Thymus (tissue), 11 donors: ENCODE measurements at regions not wholly inside any gene's neighbourhood (a gene's known extent, or its start where the extent isn't known, plus 50 kb on each side); places are given as distances from the start of the nearest gene placed in this dataset.
"Not testable (repeated sequence)": the region's sequence is repeated elsewhere in the genome, so short reads cannot be mapped to it uniquely, and the experiment has no call there.

Experiments
- DNase-seq, 9 donors: peaks; one replicate each; pipeline ENCODE4 v3.0.0-alpha.2; 2013; ENCODE audit warnings: low spot score in 9 of 9, low read depth in 6 of 9, missing footprints in 1 of 9
- H3K27ac ChIP-seq, 2 donors: one replicate each; pipeline ENCODE4 v1.5.1; 2013; ENCODE audit warnings: control low read depth in 1 of 2, low read depth in 1 of 2, low read length in 1 of 2, mild to moderate bottlenecking in 1 of 2, moderate library complexity in 1 of 2
- H3K27me3 ChIP-seq, 2 donors: one replicate each; pipeline ENCODE4 v1.5.1; 2013; ENCODE audit warnings: low read length in 1 of 2; ENCODE audit not compliant: control insufficient read depth in 2 of 2, insufficient read depth in 1 of 2
- H3K36me3 ChIP-seq, 2 donors: one replicate each; pipeline ENCODE4 v1.5.1; 2013; ENCODE audit warnings: low read length in 1 of 2, mild to moderate bottlenecking in 1 of 2, moderate library complexity in 1 of 2; ENCODE audit not compliant: control insufficient read depth in 2 of 2, insufficient read depth in 2 of 2
- H3K4me1 ChIP-seq, 2 donors: one replicate each; pipeline ENCODE4 v1.5.1; 2013; ENCODE audit warnings: low read length in 2 of 2; ENCODE audit not compliant: control insufficient read depth in 2 of 2, insufficient read depth in 2 of 2
- H3K4me3 ChIP-seq, 2 donors: one replicate each; pipeline ENCODE4 v1.5.1; 2013; ENCODE audit warnings: low read length in 2 of 2, control low read depth in 1 of 2, mild to moderate bottlenecking in 1 of 2
- H3K9me3 ChIP-seq, 2 donors: one replicate each; pipeline ENCODE4 v1.5.1; 2013; ENCODE audit warnings: low read length in 1 of 2, mild to moderate bottlenecking in 1 of 2; ENCODE audit not compliant: control insufficient read depth in 2 of 2, insufficient read depth in 1 of 2
- WGBS: extraction: QIAGEN DNeasy Blood & Tissue Kit; methylation state at CpG from one replicate; pipeline ENCODE4 v1.1.7; 2013; 5-methylcytosine and 5-hydroxymethylcytosine counted together
- donor health status: healthy.

DNA sequence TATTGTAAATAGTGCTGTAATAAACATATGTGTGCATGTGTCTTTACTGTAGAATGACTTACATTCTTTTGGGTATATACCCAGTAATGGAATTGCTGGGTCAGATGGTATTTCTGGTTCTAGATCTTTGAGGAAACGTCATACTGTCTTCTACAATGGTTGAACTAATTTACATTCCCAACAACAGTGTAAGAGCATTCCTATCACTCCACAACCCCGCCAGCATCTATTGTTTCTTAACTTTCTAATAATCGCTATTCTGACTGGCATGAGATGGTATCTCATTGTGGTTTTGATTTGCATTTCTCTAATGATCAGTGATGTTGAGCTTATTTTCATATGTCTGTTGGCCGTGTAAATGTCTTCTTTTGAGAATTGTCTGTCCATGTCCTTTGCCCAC is 873.8 kb upstream of the ACVR2A start:
- H3K27ac ChIP-seq, H3K36me3 ChIP-seq, H3K4me1 ChIP-seq, DNase-seq, H3K27me3 ChIP-seq, H3K4me3 ChIP-seq, H3K9me3 ChIP-seq: not testable (repeated sequence)
- 88% methylated on average over 4 of the region's 4 CpGs for WGBS

DNA sequence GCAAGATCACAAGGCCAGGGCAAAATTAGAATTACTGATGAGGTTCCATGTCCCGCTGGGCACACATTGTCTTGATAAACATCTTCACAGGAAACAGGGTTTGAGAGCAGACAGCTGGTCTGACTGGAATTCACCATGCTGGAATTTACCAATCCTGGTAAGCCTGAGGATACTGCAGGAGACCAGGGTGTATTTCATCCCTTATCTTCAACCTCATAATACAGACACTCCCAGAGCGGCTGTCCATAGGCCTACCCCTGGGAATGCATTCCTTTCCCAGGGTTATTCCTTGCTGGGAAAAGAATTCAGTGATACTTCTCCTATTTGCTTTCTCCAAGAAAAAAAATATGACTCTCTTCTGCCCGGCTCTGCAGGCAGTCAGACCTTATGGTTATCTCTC is 875.1 kb upstream of the ACVR2A start:
- H3K27ac ChIP-seq, H3K9me3 ChIP-seq, H3K4me1 ChIP-seq, H3K4me3 ChIP-seq, H3K27me3 ChIP-seq, DNase-seq, H3K36me3 ChIP-seq: not testable (repeated sequence)
- WGBS: 88% methylated on average over 3 of the region's 3 CpGs

GRCh38 chr2:146964494-146964893 is 880.3 kb upstream of the ACVR2A start:
- no peak for DNase-seq
- Histone ChIP-seq H3K9me3 (no peaks in the 10 kb centered on the region), H3K27me3 (no peaks in the 10 kb centered on the region), H3K27ac (no peak overlapping the region), H3K4me3 (no peak overlapping the region), H3K36me3 (no peaks in the 10 kb centered on the region), H3K4me1 (no peaks in the 10 kb centered on the region)
- 87% methylated on average over 1 of the region's 1 CpG for WGBS

- no peak for DNase-seq
- H3K9me3 ChIP-seq: no peaks in the 10 kb centered on the region
- H3K36me3 ChIP-seq: no peaks in the 10 kb centered on the region
- WGBS: 91% methylated on average over 5 of the region's 5 CpGs
- no peak overlapping the region for H3K27ac ChIP-seq
- H3K4me1 ChIP-seq: no peaks in the 10 kb centered on the region
- H3K4me3 ChIP-seq: no peak overlapping the region
- no peaks in the 10 kb centered on the region for H3K27me3 ChIP-seq
Measured at GRCh38 chr2:146954544-146954943, 890.3 kb upstream of the ACVR2A start.

DNA sequence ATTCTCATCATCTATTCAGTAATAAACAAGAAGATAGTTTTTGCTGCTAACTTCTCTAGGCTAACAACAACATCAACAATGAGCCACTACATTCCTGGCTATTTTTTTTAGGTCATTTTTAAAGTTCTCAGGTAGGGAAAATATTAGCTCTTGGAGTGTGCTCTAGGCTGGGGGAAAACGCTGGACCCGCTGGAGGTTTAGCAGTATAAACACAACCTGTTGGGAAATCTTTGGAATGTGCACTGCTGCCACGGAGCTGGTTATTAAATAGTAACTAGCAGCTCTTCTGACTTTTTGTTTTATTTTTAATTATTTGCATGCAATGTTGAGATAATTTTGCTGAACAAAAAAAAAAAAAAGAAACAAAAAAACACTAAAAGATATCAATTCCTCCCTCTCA is 892.1 kb upstream of the ACVR2A start:
- Histone ChIP-seq H3K9me3 (peaks cover 0 to 3% of the 10 kb centered on the region in 2 donors), H3K36me3 (no peaks in the 10 kb centered on the region), H3K27ac (no peak overlapping the region), H3K27me3 (no peaks in the 10 kb centered on the region), H3K4me1 (no peaks in the 10 kb centered on the region), H3K4me3 (no peak overlapping the region)
- DNase-seq: no peak
- WGBS: 87% methylated on average over 3 of the region's 3 CpGs

GRCh38 chr2:146950911-146951310 is 893.9 kb upstream of the ACVR2A start:
- no peaks in the 10 kb centered on the region for H3K27me3 ChIP-seq
- no peak for DNase-seq
- H3K36me3 ChIP-seq: no peaks in the 10 kb centered on the region
- WGBS: 97% methylated on average over 4 of the region's 4 CpGs
- H3K9me3 ChIP-seq: peaks cover 0 to 3% of the 10 kb centered on the region in 2 donors
- no peak overlapping the region for H3K4me3 ChIP-seq
- no peaks in the 10 kb centered on the region for H3K4me1 ChIP-seq
- H3K27ac ChIP-seq: no peak overlapping the region

- H3K4me3 ChIP-seq: no peak overlapping the region
- 88% methylated on average over 3 of the region's 3 CpGs for WGBS
- H3K27ac ChIP-seq: no peak overlapping the region
- H3K36me3 ChIP-seq: no peaks in the 10 kb centered on the region
- H3K9me3 ChIP-seq: peaks cover 0 to 3% of the 10 kb centered on the region in 2 donors
- H3K27me3 ChIP-seq: no peaks in the 10 kb centered on the region
- no peak for DNase-seq
- H3K4me1 ChIP-seq: no peaks in the 10 kb centered on the region
Measured at GRCh38 chr2:146950361-146950760, 894.5 kb upstream of the ACVR2A start.

GRCh38 chr2:146949400-146949799 is 895.4 kb upstream of the ACVR2A start:
- DNase-seq: no peak
- 92% methylated on average over 2 of the region's 2 CpGs for WGBS
- H3K27ac ChIP-seq: no peak overlapping the region
- peaks cover 0 to 3% of the 10 kb centered on the region in 2 donors for H3K9me3 ChIP-seq
- H3K27me3 ChIP-seq: no peaks in the 10 kb centered on the region
- no peaks in the 10 kb centered on the region for H3K36me3 ChIP-seq
- no peak overlapping the region for H3K4me3 ChIP-seq
- no peaks in the 10 kb centered on the region for H3K4me1 ChIP-seq

DNA sequence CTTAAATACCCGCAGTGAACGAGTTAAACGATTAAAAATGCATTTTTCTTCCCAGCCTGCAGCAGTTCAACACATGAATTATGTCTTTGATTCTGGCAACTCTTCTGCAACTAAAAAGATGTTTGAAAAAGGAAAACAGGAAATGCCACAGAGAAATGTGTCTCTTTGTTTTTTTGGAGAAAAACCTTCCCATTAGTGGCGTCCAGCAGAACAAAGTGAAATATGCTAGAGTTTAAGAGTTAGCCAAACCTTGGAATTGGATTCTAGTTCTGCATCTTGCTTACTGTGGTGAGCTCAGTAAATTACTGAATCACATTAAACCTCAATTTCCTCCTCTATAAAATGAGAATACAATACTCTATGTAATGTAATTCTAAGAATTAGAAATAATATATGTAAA is 900.2 kb upstream of the ACVR2A start:
- DNase-seq: no peak
- 85% methylated on average over 4 of the region's 4 CpGs for WGBS

More for the DNA sequence above, 900.2 kb upstream of the ACVR2A start:
- H3K4me1 ChIP-seq: no peaks in the 10 kb centered on the region
- no peak overlapping the region for H3K27ac ChIP-seq
- H3K27me3 ChIP-seq: no peaks in the 10 kb centered on the region
- H3K9me3 ChIP-seq: peaks cover 0 to 3% of the 10 kb centered on the region in 2 donors
- no peaks in the 10 kb centered on the region for H3K36me3 ChIP-seq
- no peak overlapping the region for H3K4me3 ChIP-seq
